AG09309 (cell line): ENCODE measurements at regions not wholly inside any gene's neighbourhood (a gene's known extent, or its start where the extent isn't known, plus 50 kb on each side); places are given as distances from the start of the nearest gene placed in this dataset.
"Not testable (repeated sequence)": the region's sequence is repeated elsewhere in the genome, so short reads cannot be mapped to it uniquely, and the experiment has no call there.

Source experiments
- DNase-seq: peaks from one replicate; pipeline ENCODE4 v3.0.0-alpha.2; 2010; ENCODE audit warnings: low read depth
- H3K4me3 ChIP-seq: 2 replicates; pipeline ENCODE4 v1.5.1; 2011; ENCODE audit warnings: mild to moderate bottlenecking, low read depth, low read length, moderate library complexity; ENCODE audit not compliant: control insufficient read depth
- CTCF ChIP-seq: IDR thresholded peaks from 2 replicates; pipeline ENCODE4 v1.5.1; 2011; ENCODE audit warnings: mild to moderate bottlenecking, low read depth, low read length, inconsistent platforms; ENCODE audit not compliant: insufficient read depth, control insufficient read depth; ENCODE audit errors: missing control alignments

DNA sequence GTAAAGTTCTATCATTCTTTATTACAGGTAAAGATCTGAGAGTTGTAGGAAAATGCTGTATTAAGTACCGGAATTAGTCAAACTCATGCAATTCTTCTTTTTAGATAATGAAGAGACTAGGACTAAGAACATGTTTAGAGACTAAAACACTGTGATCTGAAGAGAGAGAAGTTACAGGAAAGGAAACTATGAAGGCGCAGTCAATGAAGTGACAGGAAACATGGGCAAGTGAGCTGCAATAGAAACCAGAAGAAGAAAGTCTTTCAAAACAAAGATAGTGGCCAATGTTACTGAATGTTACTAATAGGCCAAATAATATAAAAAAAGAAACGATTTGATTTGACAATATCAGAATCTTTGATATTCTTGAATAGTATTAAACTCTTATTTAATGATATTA, 659.4 kb upstream of the RGS18 start:
- no peak for DNase-seq
- H3K4me3 ChIP-seq, result no peak overlapping the region
- TF ChIP-seq CTCF, result no peak

- DNase-seq, result no peak
- H3K4me3 ChIP-seq, result no peak overlapping the region
- TF ChIP-seq CTCF, result no peak
These were observed 653.3 kb upstream of the RGS18 start for GRCh38 chr1:191504999-191505398.

DNA sequence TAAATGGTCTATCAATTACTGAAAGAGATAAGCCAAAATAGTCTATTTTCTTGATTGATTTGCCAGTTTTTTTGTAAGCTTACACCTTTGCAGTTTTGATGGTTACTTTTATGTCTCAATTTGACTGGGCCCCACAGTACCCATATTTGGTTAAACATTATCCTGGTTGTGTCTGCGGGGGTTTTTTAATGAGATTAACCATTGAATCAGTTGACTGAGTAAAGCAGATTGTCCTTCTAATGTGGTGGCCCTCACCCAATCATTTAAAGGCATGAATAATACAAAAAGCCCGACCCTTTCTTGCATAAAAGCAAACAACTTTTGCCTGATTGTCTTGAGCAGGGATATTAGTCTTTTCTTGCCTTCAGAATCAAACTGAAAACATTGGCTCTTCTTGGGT, 650.0 kb upstream of the RGS18 start:
- no peak overlapping the region for H3K4me3 ChIP-seq
- DNase-seq, result no peak
- no peak for TF ChIP-seq CTCF

DNA sequence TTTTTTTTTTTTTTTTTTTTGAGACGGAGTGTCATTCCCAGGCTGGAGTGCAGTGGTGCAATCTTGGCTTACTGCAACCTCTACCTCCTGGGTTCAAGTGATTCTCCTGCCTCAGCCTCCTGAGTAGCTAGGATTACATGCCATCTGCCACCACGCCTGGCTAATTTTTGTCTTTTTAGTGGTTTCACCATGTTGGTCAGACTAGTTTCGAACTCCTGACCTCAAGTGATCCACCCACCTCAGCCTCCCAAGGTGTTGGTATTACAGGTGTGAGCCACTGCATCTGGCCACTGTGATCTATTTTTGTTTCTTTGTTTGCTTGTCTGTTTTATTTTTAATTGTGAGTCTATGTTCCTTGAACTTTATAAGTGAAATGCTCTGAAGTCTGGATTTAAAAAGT, 646.8 kb upstream of the RGS18 start:
- H3K4me3 ChIP-seq, DNase-seq: not testable (repeated sequence)

GRCh38 chr1:191517826-191518225, 640.4 kb upstream of the RGS18 start:
- no peak for TF ChIP-seq CTCF
- H3K4me3 ChIP-seq, result no peak overlapping the region
- no peak for DNase-seq

- no peak for TF ChIP-seq CTCF
- H3K4me3 ChIP-seq, result no peak overlapping the region
- no peak for DNase-seq
These were observed 638.7 kb upstream of the RGS18 start for GRCh38 chr1:191519519-191519918.

- H3K4me3 ChIP-seq, result no peak overlapping the region
- DNase-seq, result no peak
- no peak for TF ChIP-seq CTCF
These were observed 637.9 kb upstream of the RGS18 start for GRCh38 chr1:191520345-191520744.

- not testable (repeated sequence) for H3K4me3 ChIP-seq, DNase-seq
These were observed 632.3 kb upstream of the RGS18 start for GRCh38 chr1:191525944-191526343.
